C4-2B (cell line): ENCODE measurements at regions not wholly inside any gene's neighbourhood (a gene's known extent, or its start where the extent isn't known, plus 50 kb on each side); places are given as distances from the start of the nearest gene placed in this dataset.

Experiments
- ZFX ChIP-seq: fragments of 450-650 bp; IDR thresholded peaks from 2 replicates; pipeline ENCODE4 v1.6.1; 2017
- TF ChIP-seq, protein P1 (sequence below): fragments of 450-650 bp; conservative IDR thresholded peaks from 2 replicates; pipeline ENCODE4 v1.5.1; 2017; ENCODE audit warnings: mild to moderate bottlenecking

DNA sequence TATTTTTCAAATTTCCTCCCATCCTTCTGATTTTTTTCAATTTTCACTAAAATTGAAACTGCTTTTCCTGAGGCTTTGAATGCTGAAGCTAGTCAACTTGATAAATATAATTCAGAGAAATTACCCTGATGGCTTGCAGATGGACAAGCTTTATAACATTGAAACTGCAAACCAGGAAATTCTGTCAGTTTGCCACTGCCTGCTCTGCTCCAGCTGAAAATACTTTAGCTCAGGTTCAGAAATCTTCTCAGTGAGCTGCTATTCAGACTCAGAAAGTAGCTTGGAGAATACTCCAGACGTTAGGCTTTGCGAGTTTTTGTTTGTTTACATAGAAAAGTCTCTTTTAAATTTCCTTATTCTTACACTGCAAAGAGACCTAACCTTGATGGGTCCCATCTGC is 1574.7 kb downstream of the STIM2 start:
- TF ChIP-seq, protein P1, sequence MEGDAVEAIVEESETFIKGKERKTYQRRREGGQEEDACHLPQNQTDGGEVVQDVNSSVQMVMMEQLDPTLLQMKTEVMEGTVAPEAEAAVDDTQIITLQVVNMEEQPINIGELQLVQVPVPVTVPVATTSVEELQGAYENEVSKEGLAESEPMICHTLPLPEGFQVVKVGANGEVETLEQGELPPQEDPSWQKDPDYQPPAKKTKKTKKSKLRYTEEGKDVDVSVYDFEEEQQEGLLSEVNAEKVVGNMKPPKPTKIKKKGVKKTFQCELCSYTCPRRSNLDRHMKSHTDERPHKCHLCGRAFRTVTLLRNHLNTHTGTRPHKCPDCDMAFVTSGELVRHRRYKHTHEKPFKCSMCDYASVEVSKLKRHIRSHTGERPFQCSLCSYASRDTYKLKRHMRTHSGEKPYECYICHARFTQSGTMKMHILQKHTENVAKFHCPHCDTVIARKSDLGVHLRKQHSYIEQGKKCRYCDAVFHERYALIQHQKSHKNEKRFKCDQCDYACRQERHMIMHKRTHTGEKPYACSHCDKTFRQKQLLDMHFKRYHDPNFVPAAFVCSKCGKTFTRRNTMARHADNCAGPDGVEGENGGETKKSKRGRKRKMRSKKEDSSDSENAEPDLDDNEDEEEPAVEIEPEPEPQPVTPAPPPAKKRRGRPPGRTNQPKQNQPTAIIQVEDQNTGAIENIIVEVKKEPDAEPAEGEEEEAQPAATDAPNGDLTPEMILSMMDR = no peak
- TF ChIP-seq ZFX = no peak
